NCI-H69 (cell line): ENCODE measurements at regions not wholly inside any gene's neighbourhood (a gene's known extent, or its start where the extent isn't known, plus 50 kb on each side); places are given as distances from the start of the nearest gene placed in this dataset.
A peak's percentile ranks its signal among the peaks of the same experiment; 100 is the strongest.
"Not testable (repeated sequence)": the region's sequence is repeated elsewhere in the genome, so short reads cannot be mapped to it uniquely, and the experiment has no call there.

ENCODE experiments used
- DNase-seq: peaks from one replicate; lab custom pipeline; 2025; lab: John Stamatoyannopoulos, UW

DNA sequence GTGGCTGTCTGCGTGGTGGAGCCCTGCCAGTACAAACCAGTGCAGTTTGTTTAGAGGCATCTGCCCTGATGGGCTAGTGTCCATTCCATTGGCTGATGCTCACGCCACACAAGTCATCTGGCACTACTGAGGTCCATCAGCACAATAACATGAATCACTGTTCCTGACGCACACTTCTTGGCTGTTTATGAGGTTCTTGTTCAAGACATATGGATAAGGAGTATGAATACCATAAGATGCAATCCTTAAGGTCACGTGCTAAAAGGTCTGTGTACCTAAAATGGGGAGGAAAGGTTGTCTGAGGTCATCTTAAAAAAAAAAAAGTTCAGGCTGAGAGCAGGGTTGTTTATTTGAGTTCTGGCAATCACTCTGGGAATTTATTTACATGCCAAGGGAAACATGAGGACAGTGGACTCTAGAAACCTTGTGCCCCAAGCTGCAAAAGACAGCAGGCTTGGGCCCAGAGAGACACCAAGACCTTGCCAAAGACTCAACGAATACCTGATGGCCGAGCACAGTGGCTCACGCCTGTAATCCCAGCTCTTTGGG lies 54.1 kb upstream of the SHLD1 start:
- DNase-seq: no peak

DNA sequence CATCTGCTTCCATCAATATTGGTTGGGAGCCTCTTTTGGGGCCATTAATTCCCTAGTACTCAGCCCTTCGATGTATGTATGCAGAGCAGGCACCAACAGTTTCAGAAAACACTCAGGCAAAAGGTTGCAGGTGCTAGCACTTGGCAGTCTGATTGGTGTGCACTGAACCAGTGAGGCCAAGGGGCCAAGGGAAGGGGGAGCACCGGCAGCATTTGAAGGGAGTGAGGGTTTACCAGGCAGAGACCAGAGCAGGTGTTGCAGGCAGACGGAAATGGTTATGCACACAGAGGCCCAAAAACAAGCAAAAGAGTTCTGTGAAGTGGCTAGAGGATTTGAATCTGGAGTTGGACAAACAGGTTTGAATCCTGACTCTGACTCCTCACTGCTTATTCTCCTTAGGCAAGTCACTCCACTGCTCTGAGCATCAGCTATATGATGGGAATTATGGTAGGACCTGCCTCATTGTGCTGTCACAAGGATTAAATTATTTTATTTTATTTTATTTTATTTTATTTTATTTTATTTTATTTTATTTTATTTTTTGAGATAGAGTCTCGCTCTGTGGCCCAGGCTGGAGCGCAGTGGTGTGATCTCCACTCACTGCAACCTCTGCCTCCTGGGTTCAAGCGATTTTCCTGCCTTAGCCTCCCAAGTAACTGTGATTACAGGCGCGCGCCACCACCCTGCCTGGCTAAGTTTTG lies 58.1 kb upstream of the SHLD1 start:
- DNase-seq: peak; percentile 76

GRCh38 chr20:5689463-5689862 lies 60.7 kb upstream of the SHLD1 start:
- DNase-seq: no peak

DNA sequence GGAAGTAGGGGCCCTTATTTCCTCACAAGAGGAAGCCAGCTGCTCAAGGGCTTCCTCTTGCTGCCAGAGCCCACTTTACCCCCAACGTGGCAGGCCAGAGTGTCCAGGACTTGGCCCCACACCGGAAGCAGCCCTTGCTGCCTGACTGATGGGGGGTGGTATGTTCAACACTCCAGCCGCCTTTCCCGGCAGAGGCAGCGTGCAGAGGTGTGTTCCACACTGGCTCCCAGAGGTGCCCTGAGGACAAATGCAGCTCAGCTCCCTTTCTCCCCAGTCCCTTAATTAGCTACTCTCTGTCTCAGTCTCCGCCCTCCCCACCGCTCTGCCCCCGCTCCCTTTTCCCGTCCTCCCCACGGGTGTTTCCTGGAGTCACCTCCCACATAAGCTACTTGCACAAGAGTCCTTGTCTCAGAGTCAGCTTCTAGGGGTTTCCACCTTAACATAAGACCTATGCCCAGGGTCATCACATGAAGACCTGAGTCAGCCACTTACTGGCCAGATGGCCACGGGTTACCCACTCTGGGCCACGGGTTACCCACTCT lies 61.7 kb upstream of the SHLD1 start:
- peak; percentile 91 for DNase-seq

GRCh38 chr20:5687884-5688283 lies 62.3 kb upstream of the SHLD1 start:
- DNase-seq: no peak

DNA sequence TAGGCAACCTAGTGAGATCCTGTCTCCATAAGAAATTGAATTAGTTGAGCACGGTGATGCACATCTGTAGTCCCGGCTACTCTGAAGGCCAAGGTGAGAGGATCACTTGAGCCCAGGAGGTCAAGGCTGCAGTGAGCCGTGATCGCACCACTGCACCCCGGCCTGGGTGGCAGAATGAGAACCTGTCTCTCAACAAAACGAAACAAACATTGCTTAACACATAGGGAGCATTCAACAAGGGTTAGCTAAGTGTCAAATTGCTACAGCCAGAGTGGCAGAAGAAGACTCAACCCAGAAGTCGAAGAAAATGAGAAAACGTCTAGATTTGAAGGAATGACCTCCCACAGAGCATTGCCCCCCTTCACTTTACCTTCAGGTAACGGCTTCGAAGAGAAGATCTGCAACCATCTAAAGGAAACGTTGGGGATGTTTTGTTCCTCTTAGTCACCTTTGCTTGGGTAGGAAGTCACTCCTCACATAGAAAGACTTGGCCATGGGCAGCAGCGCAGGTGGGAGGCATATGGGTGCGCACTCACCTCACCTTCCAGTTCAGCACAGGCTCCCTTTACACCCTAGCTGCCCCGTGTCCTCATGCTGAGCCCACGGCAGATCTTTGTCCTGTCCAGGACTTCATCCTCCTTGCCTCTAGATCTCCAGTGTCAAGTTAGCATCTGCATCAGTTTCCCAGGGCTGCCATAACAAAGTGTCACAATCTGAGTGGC lies 63.7 kb upstream of the SHLD1 start:
- no peak for DNase-seq

GRCh38 chr20:5682556-5682955 lies 67.6 kb upstream of the SHLD1 start:
- not testable (repeated sequence) for DNase-seq

DNA sequence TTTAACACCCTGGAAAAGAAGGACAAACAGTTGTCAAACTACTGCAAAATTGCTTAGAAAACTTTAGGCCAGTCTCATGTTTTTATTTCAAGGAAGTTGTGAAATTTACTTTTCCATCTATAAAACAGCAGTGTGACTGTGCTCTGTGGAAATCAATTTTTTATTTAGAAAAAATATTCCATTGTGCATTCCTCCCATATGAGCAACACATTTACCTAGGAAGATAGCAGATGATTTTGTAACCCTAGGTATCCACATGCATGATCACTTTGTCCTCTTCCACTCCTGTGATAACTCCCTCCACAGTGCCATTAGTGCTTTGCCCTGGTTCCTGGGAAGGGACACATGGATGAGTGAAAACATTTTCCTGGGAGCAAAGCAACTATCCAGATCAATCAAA lies 69.4 kb upstream of the GPCPD1 start:
- DNase-seq: no peak

GRCh38 chr20:5678777-5679176 lies 68.0 kb upstream of the GPCPD1 start:
- DNase-seq: no peak

GRCh38 chr20:5677944-5678343 lies 67.1 kb upstream of the GPCPD1 start:
- DNase-seq: not testable (repeated sequence)

DNA sequence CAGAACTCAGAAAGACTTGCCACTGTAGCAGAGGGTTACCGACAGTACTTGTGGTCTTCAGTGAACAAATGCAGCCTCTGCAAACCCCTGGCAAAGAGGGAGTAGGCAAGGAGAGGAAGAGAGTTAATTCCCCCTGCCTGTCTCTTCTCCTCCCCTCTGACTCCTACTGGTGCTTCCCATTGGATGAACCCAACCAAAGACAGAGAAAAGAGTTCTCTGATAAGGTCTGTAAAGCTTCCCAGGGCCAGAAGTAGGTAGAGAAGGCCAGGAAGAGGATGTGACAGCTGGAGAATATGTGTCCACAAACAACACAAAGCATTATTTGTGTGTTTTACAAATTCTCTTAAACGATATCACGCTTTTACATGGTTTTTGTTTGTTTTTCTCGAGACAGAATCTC lies 66.6 kb upstream of the GPCPD1 start:
- DNase-seq: no peak

DNA sequence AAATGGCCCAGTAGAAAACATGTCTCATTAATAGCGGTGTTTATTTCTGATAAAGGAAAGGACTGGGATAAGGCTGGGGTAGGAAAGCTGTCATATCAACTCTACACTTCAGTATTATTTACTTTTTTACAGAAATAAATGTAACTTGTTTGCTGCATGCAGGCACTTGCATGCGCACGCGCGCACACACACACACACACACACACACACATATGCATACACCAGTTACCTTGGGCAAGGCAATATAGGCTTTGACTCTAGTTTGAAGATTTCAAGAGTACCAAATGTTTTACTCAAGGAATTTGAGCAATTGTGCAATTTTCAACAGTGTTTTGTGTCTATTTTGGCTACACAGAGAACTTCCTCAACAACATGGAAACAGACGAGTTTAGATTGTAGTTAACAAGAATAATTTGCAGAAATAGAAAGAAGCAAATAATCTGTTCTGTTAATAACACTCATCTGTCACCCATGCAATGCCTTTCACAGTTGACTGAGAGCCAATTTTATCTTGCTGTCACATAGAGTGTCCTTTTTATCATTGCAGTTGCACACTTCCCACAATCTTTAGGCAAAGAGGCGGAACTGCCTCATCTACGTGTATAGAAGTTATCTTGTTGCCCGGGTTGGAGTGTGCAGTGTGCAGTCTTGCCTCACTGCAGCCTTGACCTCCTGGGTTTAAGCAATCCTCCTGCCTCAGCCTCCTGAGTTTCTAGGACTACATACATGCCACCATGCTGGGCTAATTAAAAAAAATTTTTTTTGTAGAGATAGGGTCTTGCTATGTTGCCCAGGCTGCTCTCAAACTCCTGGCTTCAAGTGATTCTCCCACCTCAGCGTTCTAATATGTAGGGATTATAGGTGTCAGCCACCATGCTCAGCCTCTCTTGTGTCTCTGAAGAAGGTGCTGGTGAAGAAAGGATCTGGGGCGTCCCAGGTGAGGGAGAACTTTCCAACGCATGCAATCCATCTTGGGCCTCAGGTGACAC lies 64.6 kb upstream of the GPCPD1 start:
- no peak for DNase-seq

- DNase-seq: peak; percentile 50
Measured at GRCh38 chr20:5674176-5674660, 63.4 kb upstream of the GPCPD1 start.

DNA sequence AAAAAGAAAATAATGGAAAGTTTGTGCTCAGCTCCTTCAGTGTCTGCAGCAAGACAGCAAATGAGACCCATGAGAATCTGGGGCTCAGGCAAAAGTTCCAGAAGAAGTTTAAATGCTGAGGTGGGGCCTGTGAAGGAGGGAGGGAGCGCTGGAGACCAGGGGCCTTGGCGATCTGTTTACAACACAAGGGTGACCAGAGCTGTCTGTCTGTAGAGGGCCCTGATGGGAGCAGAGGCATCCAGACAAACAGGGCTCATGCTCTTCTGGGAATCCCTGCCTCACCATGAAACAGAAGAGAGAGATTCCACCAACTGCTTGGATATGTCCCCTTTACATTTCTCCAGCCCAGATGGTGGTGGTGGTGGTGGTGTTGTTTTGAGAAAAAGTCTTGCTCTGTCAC lies 60.1 kb upstream of the GPCPD1 start:
- no peak for DNase-seq

DNA sequence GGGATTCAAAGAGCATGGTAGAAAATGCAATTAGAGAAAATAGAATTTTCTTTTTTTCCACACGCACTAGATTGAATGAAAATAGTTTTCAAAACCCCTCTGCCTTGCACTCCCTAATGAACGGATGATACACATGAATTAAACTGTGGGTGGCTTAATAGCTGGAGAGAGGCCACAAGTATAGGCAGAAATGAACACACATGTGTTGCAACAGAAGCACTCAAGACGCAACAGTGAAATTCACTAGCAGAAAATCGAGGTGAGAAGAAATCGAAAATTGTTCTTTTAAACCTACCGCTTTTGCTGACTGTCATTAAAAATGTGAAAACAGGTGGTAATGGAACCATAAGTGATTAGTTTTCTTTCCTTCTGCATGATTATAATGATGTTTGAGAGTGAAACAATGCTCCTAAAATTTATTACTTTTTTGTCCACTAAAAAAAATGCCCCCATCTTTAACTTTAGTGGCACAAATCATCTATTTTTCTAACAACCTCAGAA lies 59.3 kb upstream of the GPCPD1 start:
- no peak for DNase-seq

DNA sequence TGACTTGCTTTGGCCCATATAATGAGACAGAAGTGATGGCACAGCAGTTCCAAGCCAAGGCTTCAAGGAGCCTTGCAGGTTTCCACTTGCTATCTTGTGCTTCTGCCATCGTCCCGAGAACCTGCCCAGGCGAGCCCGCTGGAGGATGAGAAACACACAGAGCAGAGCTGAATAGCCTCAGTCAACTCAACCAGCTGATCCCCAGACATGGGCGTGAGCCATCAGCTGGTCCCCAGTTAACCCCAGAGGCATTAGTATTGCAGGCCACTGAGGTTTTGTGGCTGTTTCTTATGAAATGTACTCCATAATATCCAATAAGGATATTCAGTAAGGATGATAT lies 57.7 kb upstream of the GPCPD1 start:
- no peak for DNase-seq

DNA sequence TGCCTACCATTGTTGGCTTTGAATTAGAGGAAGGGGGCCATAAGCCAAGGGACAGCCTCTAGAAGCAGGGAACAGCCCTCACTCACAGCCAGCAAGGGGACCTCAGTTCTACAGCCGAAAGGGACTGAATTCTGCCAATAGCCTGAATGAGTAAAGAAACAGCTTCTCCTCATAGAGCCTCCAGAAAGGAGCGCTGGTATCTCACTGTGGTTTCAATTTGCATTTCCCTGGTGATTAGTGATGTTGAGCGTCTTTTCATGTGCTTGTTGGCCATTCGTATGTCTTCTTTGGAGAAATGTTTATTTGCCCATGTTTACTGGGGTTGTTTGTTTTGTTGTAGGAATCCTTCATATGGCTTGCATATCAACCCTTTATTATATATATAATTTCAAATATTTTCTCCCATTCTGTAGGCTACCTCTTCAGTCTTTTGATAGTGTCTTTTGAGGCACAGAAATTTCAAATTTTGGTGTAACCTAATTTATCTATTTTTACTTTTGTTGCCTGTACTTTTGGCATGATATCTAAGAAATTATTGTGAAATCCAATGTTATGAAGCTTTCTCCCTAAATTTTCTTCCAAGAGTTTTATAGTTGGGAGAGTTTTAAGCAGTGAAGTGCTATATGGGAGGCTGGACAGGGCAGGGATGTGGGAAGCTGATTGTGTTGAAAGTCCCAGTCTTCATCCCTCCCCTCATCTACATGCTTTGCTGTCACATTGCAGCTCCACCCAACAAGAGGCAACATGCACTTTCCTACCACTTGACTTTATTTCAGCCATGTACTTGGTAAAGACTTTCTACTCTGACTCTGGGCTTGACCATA lies 57.1 kb upstream of the GPCPD1 start:
- DNase-seq: no peak

GRCh38 chr20:5665417-5665816 lies 54.6 kb upstream of the GPCPD1 start:
- no peak for DNase-seq

DNA sequence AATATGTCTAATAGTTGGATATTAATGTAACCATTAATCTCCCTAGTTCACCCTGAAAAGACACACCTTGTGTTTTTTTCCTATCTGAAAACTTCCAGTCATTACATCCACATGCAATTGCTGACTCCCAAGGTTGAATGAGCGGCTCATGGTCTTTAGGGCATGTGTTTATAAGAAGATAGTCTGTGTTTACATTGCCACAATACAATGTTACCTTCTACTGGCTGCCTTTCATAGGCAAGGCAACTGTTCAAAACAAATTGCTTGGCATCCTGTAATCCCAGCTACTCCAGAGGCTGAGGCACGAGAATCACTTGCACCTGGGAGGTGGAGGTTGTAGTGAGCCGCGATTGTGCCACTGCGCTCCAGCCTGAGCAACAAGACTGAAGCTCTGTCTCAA lies 52.6 kb upstream of the GPCPD1 start:
- no peak for DNase-seq

GRCh38 chr20:5662769-5663168 lies 52.0 kb upstream of the GPCPD1 start:
- peak; percentile 11 for DNase-seq

- not testable (repeated sequence) for DNase-seq
Measured at GRCh38 chr20:5660756-5661155, 50.0 kb upstream of the GPCPD1 start.
